ENCODE measurements at regions not wholly inside any gene's neighbourhood (a gene's known extent, or its start where the extent isn't known, plus 50 kb on each side); places are given as distances from the start of the nearest gene placed in this dataset.

GRCh38 chr4:159722918-159723317 is 620.0 kb downstream of the RAPGEF2 start (continued):
- TF ChIP-seq POU5F1 (IDR thresholded peaks at IDR 0.05; ENCODE audit: low read depth, low read length) (no peak), NRF1 (IDR thresholded peaks at IDR 0.05; ENCODE audit: low read depth, low read length) (no peak), CHD1 (IDR thresholded peaks at IDR 0.05; ENCODE audit: low read depth, low read length) (no peak)

Measured in H1 (cell line).